ENCODE measurements at regions not wholly inside any gene's neighbourhood (a gene's known extent, or its start where the extent isn't known, plus 50 kb on each side); places are given as distances from the start of the nearest gene placed in this dataset.

DNA sequence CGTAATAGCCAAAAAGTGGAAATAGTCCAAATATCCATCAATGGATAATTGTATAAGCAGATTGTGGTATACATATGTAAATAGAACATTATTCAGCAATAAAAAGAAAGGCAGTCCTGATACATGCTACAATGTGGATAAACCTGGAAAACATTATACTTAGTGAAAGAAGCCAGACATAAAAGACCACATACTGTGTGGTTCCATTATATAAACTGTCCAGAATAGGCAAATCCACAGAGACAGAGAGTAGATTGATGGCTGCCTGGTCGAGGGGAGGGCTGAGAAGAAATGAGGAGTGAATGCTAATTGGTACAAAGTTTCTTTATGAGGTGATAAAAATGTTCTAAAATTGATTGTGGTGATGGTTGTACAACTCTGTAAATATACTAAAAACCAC lies 397.4 kb upstream of the RPS6KA3 start:
- Histone ChIP-seq H3K4me3 (no peak overlapping the region), H3K4me1 (no peaks in the 10 kb centered on the region), H3K36me3 (ENCODE audit: low read depth, missing control alignments) (no peaks in the 10 kb centered on the region), H3K27me3 (no peaks in the 10 kb centered on the region), H3K9me3 (no peaks in the 10 kb centered on the region), H3K27ac (no peak overlapping the region)
- DNase-seq = no peak
- TF ChIP-seq CTCF (IDR thresholded peaks at IDR 0.05) (no peak), POLR2A (IDR thresholded peaks at IDR 0.05) (no peak)
- WGBS, 2 donors = 59% methylated on average over 2 of the region's 2 CpGs
- intact Hi-C loops (cut with DNase I; ENCODE audit: low total_unique reads) = no loop called here

DNA sequence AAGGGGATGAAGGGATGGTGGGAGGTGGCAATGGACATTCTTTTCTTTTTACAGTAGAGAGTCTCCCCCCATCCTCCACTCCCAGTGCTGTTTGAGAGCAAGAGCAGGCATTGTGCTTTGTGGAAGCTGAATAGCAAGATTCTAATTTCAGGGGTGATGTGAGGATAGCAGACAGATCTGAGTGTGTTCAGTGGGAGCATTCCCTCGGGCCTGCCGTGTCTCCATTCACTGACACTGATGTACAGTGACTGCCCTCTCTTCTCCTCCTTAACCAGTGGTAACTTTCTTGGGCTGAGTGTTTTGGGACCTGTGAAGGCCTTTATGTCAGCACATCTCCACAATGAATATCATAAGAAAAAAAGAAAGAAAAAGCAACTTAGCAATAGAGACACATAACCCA lies 396.6 kb upstream of the RPS6KA3 start:
- no peak overlapping the region for H3K4me3 ChIP-seq
- H3K27ac ChIP-seq = no peak overlapping the region
- DNase-seq = no peak
- intact Hi-C loops (cut with DNase I; ENCODE audit: low total_unique reads) = no loop called here
- WGBS, 2 donors = 74 to 90% methylated on average over 2 of the region's 2 CpGs
- H3K4me1 ChIP-seq = no peaks in the 10 kb centered on the region
- no peaks in the 10 kb centered on the region for H3K27me3 ChIP-seq
- no peak for TF ChIP-seq CTCF (IDR thresholded peaks at IDR 0.05)
- TF ChIP-seq POLR2A (IDR thresholded peaks at IDR 0.05) = no peak
- H3K9me3 ChIP-seq = no peaks in the 10 kb centered on the region
- no peaks in the 10 kb centered on the region for H3K36me3 ChIP-seq (ENCODE audit: low read depth, missing control alignments)

- TF ChIP-seq POLR2A (IDR thresholded peaks at IDR 0.05) (no peak), CTCF (IDR thresholded peaks at IDR 0.05) (no peak)
- Histone ChIP-seq H3K27me3 (no peaks in the 10 kb centered on the region), H3K27ac (no peak overlapping the region), H3K4me3 (no peak overlapping the region), H3K4me1 (no peaks in the 10 kb centered on the region), H3K36me3 (ENCODE audit: low read depth, missing control alignments) (no peaks in the 10 kb centered on the region), H3K9me3 (no peaks in the 10 kb centered on the region)
- WGBS, 2 donors = 71 to 86% methylated on average over 1 of the region's 1 CpG
- intact Hi-C loops (cut with DNase I; ENCODE audit: low total_unique reads) = no loop called here
- DNase-seq = no peak
Measured at GRCh38 chrX:20656721-20657120, 390.0 kb upstream of the RPS6KA3 start.

GRCh38 chrX:20654596-20655106 lies 387.9 kb upstream of the RPS6KA3 start:
- no peaks in the 10 kb centered on the region for H3K27me3 ChIP-seq
- H3K27ac ChIP-seq = no peak overlapping the region
- no peaks in the 10 kb centered on the region for H3K9me3 ChIP-seq
- no peak overlapping the region for H3K4me3 ChIP-seq
- no peaks in the 10 kb centered on the region for H3K36me3 ChIP-seq (ENCODE audit: low read depth, missing control alignments)
- no peak for DNase-seq
- H3K4me1 ChIP-seq = no peaks in the 10 kb centered on the region
- 82 to 87% methylated on average over 1 of the region's 1 CpG for WGBS, 2 donors
- intact Hi-C loops (cut with DNase I; ENCODE audit: low total_unique reads) = no loop called here
- TF ChIP-seq POLR2A (IDR thresholded peaks at IDR 0.05) (no peak), CTCF (IDR thresholded peaks at IDR 0.05) (no peak)

- no peaks in the 10 kb centered on the region for H3K9me3 ChIP-seq
- H3K4me3 ChIP-seq = no peak overlapping the region
- intact Hi-C loops (cut with DNase I; ENCODE audit: low total_unique reads) = no loop called here
- DNase-seq = no peak
- no peaks in the 10 kb centered on the region for H3K27me3 ChIP-seq
- no peaks in the 10 kb centered on the region for H3K36me3 ChIP-seq (ENCODE audit: low read depth, missing control alignments)
- H3K27ac ChIP-seq = no peak overlapping the region
- no peaks in the 10 kb centered on the region for H3K4me1 ChIP-seq
- TF ChIP-seq POLR2A (IDR thresholded peaks at IDR 0.05) = no peak
- no peak for TF ChIP-seq CTCF (IDR thresholded peaks at IDR 0.05)
Measured at GRCh38 chrX:20653070-20653469, 386.4 kb upstream of the RPS6KA3 start.
